Glutamatergic neuron (in vitro differentiated cells): ENCODE measurements at regions not wholly inside any gene's neighbourhood (a gene's known extent, or its start where the extent isn't known, plus 50 kb on each side); places are given as distances from the start of the nearest gene placed in this dataset.
"Not testable (repeated sequence)": the region's sequence is repeated elsewhere in the genome, so short reads cannot be mapped to it uniquely, and the experiment has no call there.

ENCODE experiments used
- DNase-seq: peaks from one replicate; pipeline ENCODE4 v3.0.0; 2022
- H3K27ac Mint-ChIP-seq: one replicate; pipeline ENCODE4 v1.8.0; 2020; ENCODE audit warnings: mild to moderate bottlenecking, mixed read lengths, inconsistent platforms; ENCODE audit not compliant: unreplicated experiment
- H3K27me3 Mint-ChIP-seq: one replicate; pipeline ENCODE4 v1.8.0; 2020; ENCODE audit warnings: mild to moderate bottlenecking, moderate library complexity, mixed read lengths, inconsistent platforms; ENCODE audit not compliant: unreplicated experiment
- H3K36me3 Mint-ChIP-seq: one replicate; pipeline ENCODE4 v1.8.0; 2020; ENCODE audit warnings: mild to moderate bottlenecking, mixed read lengths, inconsistent platforms; ENCODE audit not compliant: unreplicated experiment
- H3K4me1 Mint-ChIP-seq: one replicate; pipeline ENCODE4 v1.8.0; 2020; ENCODE audit warnings: mild to moderate bottlenecking, low read depth, mixed read lengths, inconsistent platforms; ENCODE audit not compliant: unreplicated experiment
- H3K4me3 Mint-ChIP-seq: one replicate; pipeline ENCODE4 v1.8.0; 2020; ENCODE audit warnings: mild to moderate bottlenecking, mixed read lengths, inconsistent platforms; ENCODE audit not compliant: unreplicated experiment
- H3K9me3 Mint-ChIP-seq: one replicate; pipeline ENCODE4 v1.8.0; 2020; ENCODE audit warnings: mild to moderate bottlenecking, moderate library complexity, mixed read lengths, inconsistent platforms; ENCODE audit not compliant: unreplicated experiment
- CTCF ChIP-seq: fragments of 200-600 bp; sonication (generic); IDR thresholded peaks from one replicate; pipeline ENCODE4 v1.5.0; 2021; ENCODE audit not compliant: partially characterized antibody, unreplicated experiment

- Mint-ChIP-seq H3K9me3 (peaks cover 6% of the 10 kb centered on the region), H3K4me3 (no peak overlapping the region), H3K27ac (no peak overlapping the region), H3K4me1 (peaks cover 28% of the 10 kb centered on the region), H3K27me3 (peaks cover 8% of the 10 kb centered on the region), H3K36me3 (no peaks in the 10 kb centered on the region)
- no peak for DNase-seq
- TF ChIP-seq CTCF = no peak
Observed at GRCh38 chr15:31221936-31222515, 104.6 kb upstream of the KLF13 start.

- Mint-ChIP-seq H3K4me3 (no peak overlapping the region), H3K36me3 (no peaks in the 10 kb centered on the region), H3K9me3 (peaks cover 4% of the 10 kb centered on the region), H3K27me3 (peaks cover 10% of the 10 kb centered on the region), H3K4me1 (peaks cover 26% of the 10 kb centered on the region), H3K27ac (no peak overlapping the region)
- no peak for DNase-seq
- no peak for TF ChIP-seq CTCF
Observed at GRCh38 chr15:31222773-31223341, 103.8 kb upstream of the KLF13 start.

- peaks cover 4% of the 10 kb centered on the region for H3K9me3 Mint-ChIP-seq
- peaks cover 6% of the 10 kb centered on the region for H3K27me3 Mint-ChIP-seq
- TF ChIP-seq CTCF = no peak
Observed at GRCh38 chr15:31223478-31224350, 102.9 kb upstream of the KLF13 start.

GRCh38 chr15:31224661-31225060 lies 102.0 kb upstream of the KLF13 start:
- not testable (repeated sequence) for DNase-seq, H3K4me3 Mint-ChIP-seq, H3K27ac Mint-ChIP-seq

More at GRCh38 chr15:31223478-31224350, 102.9 kb upstream of the KLF13 start:
- Mint-ChIP-seq H3K36me3 (no peaks in the 10 kb centered on the region), H3K4me3 (no peak overlapping the region), H3K27ac (no peak overlapping the region), H3K4me1 (peaks cover 25% of the 10 kb centered on the region)
- no peak for DNase-seq

GRCh38 chr15:31225356-31225955 lies 101.2 kb upstream of the KLF13 start:
- Mint-ChIP-seq H3K36me3 (no peaks in the 10 kb centered on the region), H3K27me3 (peaks cover 6% of the 10 kb centered on the region), H3K4me3 (no peak overlapping the region), H3K4me1 (peaks cover 20% of the 10 kb centered on the region), H3K9me3 (peaks cover 4% of the 10 kb centered on the region), H3K27ac (no peak overlapping the region)
- no peak for DNase-seq
- no peak for TF ChIP-seq CTCF

More at GRCh38 chr15:31224661-31225060, 102.0 kb upstream of the KLF13 start:
- peaks cover 25% of the 10 kb centered on the region for H3K4me1 Mint-ChIP-seq
- not testable (repeated sequence) for H3K36me3 Mint-ChIP-seq, H3K27me3 Mint-ChIP-seq, H3K9me3 Mint-ChIP-seq
